ENCODE measurements at regions not wholly inside any gene's neighbourhood (a gene's known extent, or its start where the extent isn't known, plus 50 kb on each side); places are given as distances from the start of the nearest gene placed in this dataset.

GRCh38 chr5:74061292-74061691 is 435.3 kb downstream of the ARHGEF28 start:
- no peaks in the 10 kb centered on the region for H4K20me1 ChIP-seq (replicated peaks; ENCODE audit: control insufficient read depth, extremely low read depth, insufficient read depth, low read length)
- BruUV-seq (replicated peaks): no TSS peak
- intact Hi-C loops (cut with micrococcal nuclease) (no loop called here), dilution Hi-C loops (cut with MboI; ENCODE audit: extremely low pct_ligation_motif_present, low sequenced_read_pairs) (no loop called here)
- no peaks in the 10 kb centered on the region for H3K79me2 ChIP-seq (ENCODE audit: control insufficient read depth, insufficient read depth, low read length)
- no peaks in the 10 kb centered on the region for H3K27me3 ChIP-seq (ENCODE audit: control insufficient read depth in 2 of 2, insufficient read depth in 2 of 2, low read length in 2 of 2)
- DNase-seq (ENCODE audit: low read depth, low spot score) (no peak), FAIRE-seq (no peak)
- no peaks in the 10 kb centered on the region for H3K9me3 ChIP-seq (replicated peaks; ENCODE audit: control insufficient read depth, insufficient read depth, low read length)
- CTCF ChIA-PET: no interaction called here
- POLR2A ChIA-PET: no interaction called here
- no peak overlapping the region for H3K4me2 ChIP-seq (ENCODE audit: insufficient read depth, low read length)
- no peaks in the 10 kb centered on the region for H3K36me3 ChIP-seq (ENCODE audit: control insufficient read depth in 2 of 2, extremely low read depth in 1 of 2, insufficient read depth in 2 of 2, low read length in 2 of 2)
- H3K4me3 ChIP-seq (replicated peaks in 1 of 3; ENCODE audit: insufficient read depth in 1 of 3, low read depth in 1 of 3, low read length in 3 of 3): no peak overlapping the region
- peaks cover 9% of the 10 kb centered on the region for H3K4me1 ChIP-seq (ENCODE audit: control insufficient read depth, extremely low read depth, insufficient read depth, low read length)
- no peak overlapping the region for H3K27ac ChIP-seq (ENCODE audit: insufficient read depth, low read depth, low read length)
- H3K9ac ChIP-seq (replicated peaks; ENCODE audit: extremely low read depth, insufficient read depth, low read length): no peak overlapping the region
- no peaks in the 10 kb centered on the region for H3K9me1 ChIP-seq (replicated peaks; ENCODE audit: control insufficient read depth, extremely low read depth, insufficient read depth, low read length)
- no peak overlapping the region for H2AFZ ChIP-seq (ENCODE audit: low read depth, low read length)
- no peak for TF ChIP-seq POLR2AphosphoS5 (IDR thresholded peaks at IDR 0.05; ENCODE audit: insufficient read depth, low read depth, low read length)
- no peak for TF ChIP-seq MAX (IDR thresholded peaks at IDR 0.05; ENCODE audit: insufficient read depth, insufficient read length)
- TF ChIP-seq POLR2A (IDR thresholded peaks at IDR 0.05; ENCODE audit: low read depth, low read length): no peak
- no peak for TF ChIP-seq JUN (IDR thresholded peaks at IDR 0.05; ENCODE audit: borderline replicate concordance, insufficient read depth, insufficient read length, low read depth)
- TF ChIP-seq MYC (IDR thresholded peaks at IDR 0.05; ENCODE audit: low read depth, low read length): no peak
- TF ChIP-seq CTCF (IDR thresholded peaks at IDR 0.05; ENCODE audit: extremely low read depth in 1 of 2, insufficient read depth in 1 of 2, low read depth in 1 of 2, low read length in 2 of 2): no peak
- TF ChIP-seq GATA2 (IDR thresholded peaks at IDR 0.05; ENCODE audit: insufficient read depth, insufficient read length, low read depth, low read length): no peak
- TF ChIP-seq EZH2 (IDR thresholded peaks at IDR 0.05; ENCODE audit: borderline replicate concordance, low read depth, low read length, severe bottlenecking): no peak
- no peak for TF ChIP-seq FOS (IDR thresholded peaks at IDR 0.05; ENCODE audit: borderline replicate concordance, insufficient read depth, low read length)

Measured in endothelial cell of umbilical vein (primary cell).